HG03025 (cell line): ENCODE measurements at regions not wholly inside any gene's neighbourhood (a gene's known extent, or its start where the extent isn't known, plus 50 kb on each side); places are given as distances from the start of the nearest gene placed in this dataset.

Experiments used
- ATAC-seq: cut with Tn5 transposase; IDR thresholded peaks from one replicate; pipeline ENCODE4 v1.9.1; 2021; ENCODE audit warnings: mild to moderate bottlenecking, moderate library complexity; ENCODE audit not compliant: unreplicated experiment, low FRiP score

- ATAC-seq, result no peak
These were observed 268.4 kb downstream of the DLEU7 start for GRCh38 chr13:50575138-50575537.

- ATAC-seq, result no peak
These were observed 267.3 kb downstream of the DLEU7 start for GRCh38 chr13:50576156-50576555.

GRCh38 chr13:50577806-50578205 is 265.7 kb downstream of the DLEU7 start:
- no peak for ATAC-seq

- ATAC-seq, result no peak
These were observed 262.7 kb downstream of the DLEU7 start for GRCh38 chr13:50580684-50581305.

- no peak for ATAC-seq
These were observed 261.8 kb downstream of the DLEU7 start for GRCh38 chr13:50581586-50582196.

- no peak for ATAC-seq
These were observed 258.5 kb downstream of the DLEU7 start for GRCh38 chr13:50584856-50585580.

GRCh38 chr13:50585674-50586413 is 257.6 kb downstream of the DLEU7 start:
- ATAC-seq, result no peak

- no peak for ATAC-seq
These were observed 256.9 kb downstream of the DLEU7 start for GRCh38 chr13:50586414-50587083.

- no peak for ATAC-seq
These were observed 256.4 kb downstream of the DLEU7 start for GRCh38 chr13:50587115-50587514.

GRCh38 chr13:50587645-50588373 is 255.7 kb downstream of the DLEU7 start:
- no peak for ATAC-seq

- no peak for ATAC-seq
These were observed 254.9 kb downstream of the DLEU7 start for GRCh38 chr13:50588491-50589130.

GRCh38 chr13:50589139-50589538 is 254.4 kb downstream of the DLEU7 start:
- no peak for ATAC-seq

- no peak for ATAC-seq
These were observed 253.8 kb downstream of the DLEU7 start for GRCh38 chr13:50589651-50590054.

- no peak for ATAC-seq
These were observed 250.9 kb downstream of the DLEU7 start for GRCh38 chr13:50592412-50593155.

GRCh38 chr13:50593207-50593606 is 250.3 kb downstream of the DLEU7 start:
- no peak for ATAC-seq

- ATAC-seq, result peak; percentile 87
These were observed 249.0 kb downstream of the DLEU7 start for GRCh38 chr13:50594276-50595051.

GRCh38 chr13:50595196-50595595 is 248.3 kb downstream of the DLEU7 start:
- ATAC-seq, result no peak

- no peak for ATAC-seq
These were observed 247.3 kb downstream of the DLEU7 start for GRCh38 chr13:50596156-50596555.
